ENCODE measurements at regions not wholly inside any gene's neighbourhood (a gene's known extent, or its start where the extent isn't known, plus 50 kb on each side); places are given as distances from the start of the nearest gene placed in this dataset.

DNA sequence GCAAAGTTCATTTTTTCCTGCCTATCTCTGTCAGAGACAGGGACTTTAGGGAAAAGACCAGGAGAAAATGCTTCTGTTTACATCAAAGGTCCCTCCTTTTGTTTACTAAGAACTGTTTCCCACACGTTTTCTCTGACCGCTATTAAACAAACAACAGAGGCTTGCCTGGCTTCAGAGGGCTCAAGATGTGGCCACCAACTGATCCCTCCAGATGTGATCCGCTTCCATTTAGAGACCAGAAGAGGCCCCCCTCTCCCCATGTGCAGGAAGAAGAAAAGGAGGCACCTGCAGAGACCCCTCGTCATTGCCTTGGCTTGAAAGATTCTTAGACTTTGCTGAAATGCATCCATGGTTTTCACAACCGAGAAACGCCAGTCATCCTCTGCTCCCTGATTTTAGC is 217.9 kb upstream of the PWP1 start:
- TF ChIP-seq, protein P1, sequence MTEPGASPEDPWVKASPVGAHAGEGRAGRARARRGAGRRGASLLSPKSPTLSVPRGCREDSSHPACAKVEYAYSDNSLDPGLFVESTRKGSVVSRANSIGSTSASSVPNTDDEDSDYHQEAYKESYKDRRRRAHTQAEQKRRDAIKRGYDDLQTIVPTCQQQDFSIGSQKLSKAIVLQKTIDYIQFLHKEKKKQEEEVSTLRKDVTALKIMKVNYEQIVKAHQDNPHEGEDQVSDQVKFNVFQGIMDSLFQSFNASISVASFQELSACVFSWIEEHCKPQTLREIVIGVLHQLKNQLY (CRISPR knock-in tag; conservative IDR thresholded peaks at IDR 0.05), result no peak
- TF ChIP-seq KAT2B (IDR thresholded peaks at IDR 0.05; ENCODE audit: low read depth, low read length), result no peak
- no peak for TF ChIP-seq TCF7L2 (IDR thresholded peaks at IDR 0.05; ENCODE audit: low read depth, low read length)
- TF ChIP-seq, protein P2, sequence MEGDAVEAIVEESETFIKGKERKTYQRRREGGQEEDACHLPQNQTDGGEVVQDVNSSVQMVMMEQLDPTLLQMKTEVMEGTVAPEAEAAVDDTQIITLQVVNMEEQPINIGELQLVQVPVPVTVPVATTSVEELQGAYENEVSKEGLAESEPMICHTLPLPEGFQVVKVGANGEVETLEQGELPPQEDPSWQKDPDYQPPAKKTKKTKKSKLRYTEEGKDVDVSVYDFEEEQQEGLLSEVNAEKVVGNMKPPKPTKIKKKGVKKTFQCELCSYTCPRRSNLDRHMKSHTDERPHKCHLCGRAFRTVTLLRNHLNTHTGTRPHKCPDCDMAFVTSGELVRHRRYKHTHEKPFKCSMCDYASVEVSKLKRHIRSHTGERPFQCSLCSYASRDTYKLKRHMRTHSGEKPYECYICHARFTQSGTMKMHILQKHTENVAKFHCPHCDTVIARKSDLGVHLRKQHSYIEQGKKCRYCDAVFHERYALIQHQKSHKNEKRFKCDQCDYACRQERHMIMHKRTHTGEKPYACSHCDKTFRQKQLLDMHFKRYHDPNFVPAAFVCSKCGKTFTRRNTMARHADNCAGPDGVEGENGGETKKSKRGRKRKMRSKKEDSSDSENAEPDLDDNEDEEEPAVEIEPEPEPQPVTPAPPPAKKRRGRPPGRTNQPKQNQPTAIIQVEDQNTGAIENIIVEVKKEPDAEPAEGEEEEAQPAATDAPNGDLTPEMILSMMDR (IDR thresholded peaks at IDR 0.05 in 2 of 3, conservative IDR thresholded peaks at IDR 0.05 in 1 of 3; ENCODE audit: insufficient read depth in 2 of 3, low read depth in 1 of 3, low read length in 3 of 3), result no peak
- TF ChIP-seq NBN (IDR thresholded peaks at IDR 0.05; ENCODE audit: low read depth), result no peak
- TF ChIP-seq, protein P3, sequence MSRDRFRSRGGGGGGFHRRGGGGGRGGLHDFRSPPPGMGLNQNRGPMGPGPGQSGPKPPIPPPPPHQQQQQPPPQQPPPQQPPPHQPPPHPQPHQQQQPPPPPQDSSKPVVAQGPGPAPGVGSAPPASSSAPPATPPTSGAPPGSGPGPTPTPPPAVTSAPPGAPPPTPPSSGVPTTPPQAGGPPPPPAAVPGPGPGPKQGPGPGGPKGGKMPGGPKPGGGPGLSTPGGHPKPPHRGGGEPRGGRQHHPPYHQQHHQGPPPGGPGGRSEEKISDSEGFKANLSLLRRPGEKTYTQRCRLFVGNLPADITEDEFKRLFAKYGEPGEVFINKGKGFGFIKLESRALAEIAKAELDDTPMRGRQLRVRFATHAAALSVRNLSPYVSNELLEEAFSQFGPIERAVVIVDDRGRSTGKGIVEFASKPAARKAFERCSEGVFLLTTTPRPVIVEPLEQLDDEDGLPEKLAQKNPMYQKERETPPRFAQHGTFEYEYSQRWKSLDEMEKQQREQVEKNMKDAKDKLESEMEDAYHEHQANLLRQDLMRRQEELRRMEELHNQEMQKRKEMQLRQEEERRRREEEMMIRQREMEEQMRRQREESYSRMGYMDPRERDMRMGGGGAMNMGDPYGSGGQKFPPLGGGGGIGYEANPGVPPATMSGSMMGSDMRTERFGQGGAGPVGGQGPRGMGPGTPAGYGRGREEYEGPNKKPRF (IDR thresholded peaks at IDR 0.05; ENCODE audit: low read depth, low read length), result no peak
- no peak for TF ChIP-seq TBL1XR1 (IDR thresholded peaks at IDR 0.05; ENCODE audit: low read length in 2 of 2)
